Coronary artery (tissue), 2 donors: ENCODE measurements at regions not wholly inside any gene's neighbourhood (a gene's known extent, or its start where the extent isn't known, plus 50 kb on each side); places are given as distances from the start of the nearest gene placed in this dataset.

Source experiments
- DNase-seq: peaks from one replicate; pipeline ENCODE4 v3.0.0-alpha.2; 2017; ENCODE audit warnings: low spot score
- H3K27ac ChIP-seq, 2 donors: fragments of 200-600 bp; sonication (generic); one replicate each; pipeline ENCODE4 v1.5.1; 2016 to 2019
- H3K4me3 ChIP-seq: fragments of 200-600 bp; sonication (generic); 2 replicates; pipeline ENCODE4 v1.5.1; 2016; ENCODE audit warnings: mild to moderate bottlenecking, moderate library complexity
- CTCF ChIP-seq: fragments of 200-600 bp; sonication (generic); IDR thresholded peaks from one replicate; pipeline ENCODE4 v1.5.1; 2019; ENCODE audit warnings: antibody characterized with exemption

- no peak overlapping the region for H3K4me3 ChIP-seq
- no peak overlapping the region for H3K27ac ChIP-seq
- DNase-seq: no peak
- TF ChIP-seq CTCF: no peak
Observed at GRCh38 chr14:65808390-65808789, 395.9 kb downstream of the FUT8 start.

- DNase-seq: no peak
- Histone ChIP-seq H3K27ac (no peak overlapping the region), H3K4me3 (no peak overlapping the region)
- no peak for TF ChIP-seq CTCF
Observed at GRCh38 chr14:65810322-65810721, 397.8 kb downstream of the FUT8 start.

GRCh38 chr14:65813760-65814384, 401.3 kb downstream of the FUT8 start:
- Histone ChIP-seq H3K27ac (no peak overlapping the region), H3K4me3 (no peak overlapping the region)
- DNase-seq: no peak
- TF ChIP-seq CTCF: no peak

GRCh38 chr14:65815127-65815526, 402.6 kb downstream of the FUT8 start:
- Histone ChIP-seq H3K27ac (no peak overlapping the region), H3K4me3 (no peak overlapping the region)
- no peak for TF ChIP-seq CTCF
- DNase-seq: no peak

GRCh38 chr14:65817011-65817410, 404.5 kb downstream of the FUT8 start:
- no peak for DNase-seq
- TF ChIP-seq CTCF: no peak
- no peak overlapping the region for H3K27ac ChIP-seq
- H3K4me3 ChIP-seq: no peak overlapping the region

DNA sequence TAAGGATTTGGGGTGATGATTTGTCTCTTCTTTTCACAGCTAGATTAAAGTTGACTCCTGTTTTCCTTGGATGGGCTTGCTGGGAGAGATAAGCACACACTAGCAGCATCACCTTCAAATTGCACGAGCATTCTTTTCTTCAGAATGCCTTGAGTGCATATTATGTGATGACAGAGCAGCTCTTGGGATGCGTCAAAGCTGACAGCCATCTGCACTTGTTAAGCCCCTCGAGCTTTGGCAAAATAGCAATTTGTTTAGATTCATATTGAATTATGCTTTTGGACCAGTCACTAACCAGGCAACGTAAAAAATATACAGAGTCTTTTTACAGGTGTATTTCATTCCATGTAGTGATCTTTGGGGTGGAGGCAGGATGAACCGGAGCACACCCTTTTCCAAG, 407.0 kb downstream of the FUT8 start:
- Histone ChIP-seq H3K4me3 (no peak overlapping the region), H3K27ac (no peak overlapping the region)
- no peak for TF ChIP-seq CTCF
- no peak for DNase-seq

DNA sequence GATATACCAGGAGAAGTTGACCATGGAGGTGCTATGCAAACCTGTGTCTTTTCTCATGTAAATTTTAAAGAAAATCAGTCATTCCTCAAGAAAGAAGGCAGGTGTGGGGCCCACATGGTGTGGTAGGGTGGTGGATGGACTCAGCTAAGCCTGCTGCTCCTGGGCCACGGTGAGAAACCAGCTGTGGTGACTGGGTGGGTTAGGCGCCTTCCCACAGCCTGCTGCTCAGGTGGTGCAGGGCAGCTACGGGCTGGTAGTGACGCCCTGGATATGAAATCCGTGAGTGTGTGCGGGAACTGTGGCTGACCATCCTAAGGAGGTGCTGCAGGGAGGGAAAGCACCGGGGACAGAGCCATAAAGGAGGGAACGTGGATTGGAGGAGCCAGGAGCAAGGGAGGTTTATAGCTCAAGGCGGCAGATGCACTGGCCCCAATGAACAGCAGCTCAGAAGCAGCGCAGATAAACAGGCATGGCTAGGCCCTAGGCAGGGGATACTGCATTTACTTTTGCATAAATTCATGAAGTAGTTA, 408.8 kb downstream of the FUT8 start:
- H3K27ac ChIP-seq: no peak overlapping the region
- no peak for TF ChIP-seq CTCF

More for the DNA sequence above, 408.8 kb downstream of the FUT8 start:
- no peak for DNase-seq
- H3K4me3 ChIP-seq: no peak overlapping the region
